GM19035 (cell line): ENCODE measurements at regions not wholly inside any gene's neighbourhood (a gene's known extent, or its start where the extent isn't known, plus 50 kb on each side); places are given as distances from the start of the nearest gene placed in this dataset.
"Not testable (repeated sequence)": the region's sequence is repeated elsewhere in the genome, so short reads cannot be mapped to it uniquely, and the experiment has no call there.

ENCODE experiments used
- ATAC-seq: cut with Tn5 transposase; IDR thresholded peaks from one replicate; pipeline ENCODE4 v1.9.1; 2021; ENCODE audit not compliant: unreplicated experiment

- no peak for ATAC-seq
Observed at GRCh38 chr6:14765721-14766390, 480.0 kb upstream of the JARID2 start.

GRCh38 chr6:14766391-14766994 lies 479.4 kb upstream of the JARID2 start:
- ATAC-seq: no peak

GRCh38 chr6:14767226-14767625 lies 478.6 kb upstream of the JARID2 start:
- no peak for ATAC-seq

GRCh38 chr6:14770040-14770439 lies 475.8 kb upstream of the JARID2 start:
- no peak for ATAC-seq

GRCh38 chr6:14770572-14770971 lies 475.3 kb upstream of the JARID2 start:
- no peak for ATAC-seq

GRCh38 chr6:14771016-14771415 lies 474.9 kb upstream of the JARID2 start:
- ATAC-seq: no peak

GRCh38 chr6:14772188-14772587 lies 473.7 kb upstream of the JARID2 start:
- no peak for ATAC-seq

- no peak for ATAC-seq
Observed at GRCh38 chr6:14775528-14775927, 470.3 kb upstream of the JARID2 start.

GRCh38 chr6:14776307-14776706 lies 469.6 kb upstream of the JARID2 start:
- ATAC-seq: no peak

- ATAC-seq: no peak
Observed at GRCh38 chr6:14781772-14782525, 463.9 kb upstream of the JARID2 start.

GRCh38 chr6:14782921-14783464 lies 462.9 kb upstream of the JARID2 start:
- not testable (repeated sequence) for ATAC-seq

- no peak for ATAC-seq
Observed at GRCh38 chr6:14783594-14783993, 462.3 kb upstream of the JARID2 start.

GRCh38 chr6:14784596-14785492 lies 461.0 kb upstream of the JARID2 start:
- no peak for ATAC-seq

GRCh38 chr6:14785493-14785790 lies 460.4 kb upstream of the JARID2 start:
- ATAC-seq: no peak

- ATAC-seq: no peak
Observed at GRCh38 chr6:14786008-14786407, 459.9 kb upstream of the JARID2 start.

- ATAC-seq: no peak
Observed at GRCh38 chr6:14786455-14786854, 459.4 kb upstream of the JARID2 start.

GRCh38 chr6:14787250-14787649 lies 458.6 kb upstream of the JARID2 start:
- ATAC-seq: no peak

GRCh38 chr6:14787677-14788076 lies 458.2 kb upstream of the JARID2 start:
- no peak for ATAC-seq

- ATAC-seq: no peak
Observed at GRCh38 chr6:14789996-14790395, 455.9 kb upstream of the JARID2 start.

GRCh38 chr6:14790976-14791375 lies 454.9 kb upstream of the JARID2 start:
- ATAC-seq: no peak

- no peak for ATAC-seq
Observed at GRCh38 chr6:14791526-14791925, 454.3 kb upstream of the JARID2 start.
